Mononuclear cell (primary cell): ENCODE measurements at regions not wholly inside any gene's neighbourhood (a gene's known extent, or its start where the extent isn't known, plus 50 kb on each side); places are given as distances from the start of the nearest gene placed in this dataset.

Source experiments
- H3K27me3 ChIP-seq: 2 replicates; pipeline ENCODE4 v1.6.0; 2011; ENCODE audit warnings: low read length, control low read depth; ENCODE audit not compliant: insufficient read depth
- H3K4me1 ChIP-seq: 2 replicates; pipeline ENCODE4 v1.5.1; 2011; ENCODE audit warnings: mild to moderate bottlenecking, low read length, control low read depth; ENCODE audit not compliant: insufficient read depth
- H3K4me3 ChIP-seq: 2 replicates; pipeline ENCODE4 v1.5.1; 2011; ENCODE audit warnings: mild to moderate bottlenecking, low read length, moderate library complexity
- H3K9me3 ChIP-seq: 2 replicates; pipeline ENCODE4 v1.5.1; 2011; ENCODE audit warnings: low read depth, mild to moderate bottlenecking, control low read depth, low read length

DNA sequence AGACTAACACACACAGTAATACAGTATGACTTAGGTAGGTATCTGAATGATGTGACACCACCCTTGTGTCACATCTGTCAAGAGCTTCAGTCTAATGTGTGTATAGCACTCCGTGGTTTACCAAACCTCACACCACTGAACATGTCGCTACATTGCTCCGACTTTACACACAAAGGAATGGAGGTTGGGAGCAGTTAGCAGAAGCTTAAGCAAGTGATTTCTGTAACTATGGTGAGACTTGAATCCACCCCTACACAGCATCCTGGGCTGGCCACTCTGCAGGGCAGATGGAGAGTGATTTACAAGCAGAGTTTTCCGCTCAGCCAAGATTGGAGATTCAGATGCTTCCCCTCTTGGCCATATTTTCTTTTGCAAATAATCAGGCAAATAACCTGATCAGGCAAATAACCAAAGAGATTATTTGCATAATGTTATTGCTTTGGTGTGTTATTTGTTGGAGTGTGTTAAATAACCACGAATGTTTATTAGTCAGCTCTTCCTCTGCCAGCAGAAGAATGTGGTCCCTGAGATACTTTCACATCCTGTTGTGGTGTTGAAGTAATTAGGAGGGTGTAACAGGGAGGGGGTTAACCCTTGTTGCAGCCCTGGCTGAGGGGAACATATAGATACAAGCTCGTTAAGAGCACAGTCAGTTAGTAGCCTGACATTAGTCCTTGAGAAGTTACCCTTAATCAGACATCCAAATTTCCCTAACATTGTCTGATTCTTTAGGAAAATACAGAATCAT is 92.8 kb downstream of the SNX18 start:
- Histone ChIP-seq H3K4me3 (no peak overlapping the region), H3K4me1 (peaks cover 65% of the 10 kb centered on the region), H3K9me3 (no peaks in the 10 kb centered on the region), H3K27me3 (no peaks in the 10 kb centered on the region)

DNA sequence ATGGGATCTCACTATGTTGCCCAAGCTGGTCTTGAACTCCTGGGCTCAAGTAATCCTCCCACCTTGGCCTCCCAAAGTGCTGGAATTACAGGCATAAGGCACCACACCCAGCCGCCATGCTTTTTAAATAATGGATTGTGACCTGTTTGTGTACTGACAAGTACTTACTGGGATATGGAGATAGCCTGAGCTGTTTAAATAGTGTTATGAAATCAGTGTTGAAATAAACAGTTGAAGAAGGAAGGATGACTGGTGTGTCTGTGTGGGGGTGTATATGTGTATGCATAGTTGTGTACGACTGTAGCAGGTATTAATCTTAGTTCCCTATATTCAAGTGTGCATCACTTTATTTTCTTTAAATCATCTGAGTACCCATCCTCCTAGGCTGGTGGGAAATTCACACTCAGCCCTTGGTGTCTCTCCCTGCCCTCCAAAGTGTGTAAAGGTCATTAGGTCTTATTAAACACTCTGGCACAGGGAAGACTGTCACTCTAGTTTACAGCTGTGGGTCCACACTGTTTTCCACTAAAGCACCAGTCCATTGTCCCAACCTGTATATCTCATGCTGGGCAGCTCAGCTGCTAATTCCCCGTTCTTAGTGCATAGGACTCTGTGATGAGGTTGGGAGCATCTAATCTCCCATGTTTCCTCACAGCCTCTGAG is 91.0 kb downstream of the SNX18 start:
- H3K27me3 ChIP-seq, result no peaks in the 10 kb centered on the region
- H3K9me3 ChIP-seq, result no peaks in the 10 kb centered on the region
- no peak overlapping the region for H3K4me3 ChIP-seq
- peaks cover 55% of the 10 kb centered on the region for H3K4me1 ChIP-seq

GRCh38 chr5:54607006-54607405 is 89.4 kb downstream of the SNX18 start:
- H3K9me3 ChIP-seq, result no peaks in the 10 kb centered on the region
- peaks cover 55% of the 10 kb centered on the region for H3K4me1 ChIP-seq
- no peak overlapping the region for H3K4me3 ChIP-seq
- H3K27me3 ChIP-seq, result no peaks in the 10 kb centered on the region

GRCh38 chr5:54603372-54603771 is 85.8 kb downstream of the SNX18 start:
- no peak overlapping the region for H3K4me3 ChIP-seq
- H3K27me3 ChIP-seq, result no peaks in the 10 kb centered on the region
- H3K9me3 ChIP-seq, result no peaks in the 10 kb centered on the region
- peaks cover 31% of the 10 kb centered on the region for H3K4me1 ChIP-seq

DNA sequence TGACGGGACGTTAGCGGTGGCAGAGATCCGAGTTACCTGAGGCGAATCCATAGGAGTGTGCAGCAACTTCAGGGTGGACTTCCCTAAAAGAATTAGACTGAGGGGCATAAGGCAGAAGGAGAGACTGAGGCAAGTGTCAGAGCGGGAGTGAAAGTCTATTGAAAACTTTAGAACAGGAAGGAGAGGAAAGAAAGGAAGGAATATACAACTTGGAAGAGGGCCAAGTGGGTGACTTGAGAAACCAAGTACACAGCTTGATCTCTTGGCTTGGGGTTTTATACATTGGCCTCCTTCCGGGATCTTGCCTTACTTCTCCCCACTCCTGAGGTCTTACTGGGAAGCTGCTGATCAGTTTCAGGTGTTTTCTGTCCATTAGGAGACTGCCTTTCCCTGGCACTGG is 84.9 kb downstream of the SNX18 start:
- H3K4me1 ChIP-seq, result peaks cover 22% of the 10 kb centered on the region
- H3K4me3 ChIP-seq, result no peak overlapping the region
- H3K27me3 ChIP-seq, result no peaks in the 10 kb centered on the region
- peaks cover 3% of the 10 kb centered on the region for H3K9me3 ChIP-seq

DNA sequence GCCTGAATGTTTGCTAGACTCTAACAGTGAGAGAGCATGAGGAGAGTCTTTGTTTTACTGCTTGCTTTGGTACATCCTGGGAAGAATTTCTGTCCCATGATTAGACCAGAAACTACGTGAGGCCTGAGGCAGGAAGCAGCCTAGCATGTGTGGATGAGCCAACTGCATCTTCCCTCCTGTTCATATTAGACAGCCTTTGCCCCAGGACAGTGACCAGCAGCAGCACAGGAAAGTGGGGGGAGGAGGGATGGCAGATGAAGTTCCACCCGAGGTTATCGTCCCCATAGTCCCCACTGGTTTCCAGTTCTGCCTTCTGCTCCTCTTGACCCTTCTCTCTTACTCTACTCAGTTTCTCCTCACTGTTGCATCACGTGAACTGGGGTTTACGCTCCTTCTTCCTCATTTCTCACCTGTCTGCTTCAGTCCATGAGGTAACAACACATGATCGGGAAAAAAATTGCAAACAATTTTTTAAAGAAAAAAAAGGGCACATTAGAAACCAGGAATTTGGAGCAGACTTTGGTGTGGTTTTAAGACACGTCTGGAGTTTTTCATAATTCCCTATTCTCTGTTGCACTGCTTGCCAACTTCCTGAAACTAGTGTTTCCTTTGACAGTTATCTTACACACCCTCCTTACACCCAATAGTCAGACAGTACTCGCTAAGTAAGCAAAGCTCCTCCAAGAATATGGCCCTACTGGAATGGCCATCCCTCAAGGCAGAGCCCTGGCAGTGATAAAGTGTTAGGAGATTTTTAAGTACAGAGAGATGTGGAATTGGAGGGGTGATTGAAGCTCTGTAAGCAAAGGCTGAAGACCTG is 84.1 kb downstream of the SNX18 start:
- H3K27me3 ChIP-seq, result no peaks in the 10 kb centered on the region
- no peak overlapping the region for H3K4me3 ChIP-seq
- peaks cover 5% of the 10 kb centered on the region for H3K9me3 ChIP-seq
- peaks cover 21% of the 10 kb centered on the region for H3K4me1 ChIP-seq
